ENCODE measurements at regions not wholly inside any gene's neighbourhood (a gene's known extent, or its start where the extent isn't known, plus 50 kb on each side); places are given as distances from the start of the nearest gene placed in this dataset.

GRCh38 chr3:132822266-132822665, 100.1 kb upstream of the NPHP3 start:
- no peaks in the 10 kb centered on the region for H3K4me1 ChIP-seq (ENCODE audit: control insufficient read depth in 1 of 2, insufficient read depth in 2 of 2, low read depth in 1 of 2, low read length in 1 of 2)
- H3F3A ChIP-seq (replicated peaks; ENCODE audit: insufficient read depth): no peaks in the 10 kb centered on the region
- H3K9ac ChIP-seq: no peak overlapping the region
- H3K9me2 ChIP-seq: no peaks in the 10 kb centered on the region
- no peaks in the 10 kb centered on the region for H4K20me1 ChIP-seq (ENCODE audit: insufficient read depth)
- H3K36me3 ChIP-seq (replicated peaks in 1 of 2; ENCODE audit: control insufficient read depth in 1 of 2, insufficient read depth in 2 of 2, low read length in 1 of 2): no peaks in the 10 kb centered on the region
- no peaks in the 10 kb centered on the region for H3K9me3 ChIP-seq
- no peaks in the 10 kb centered on the region for H3K79me2 ChIP-seq (ENCODE audit: insufficient read depth)
- no peak overlapping the region for H2AFZ ChIP-seq (ENCODE audit: low read depth)
- WGBS (ENCODE audit: low lambda C conversion rate): 18% methylated on average over 1 of the region's 1 CpG
- no peak overlapping the region for H3K4me3 ChIP-seq (ENCODE audit: low read depth in 2 of 2, low read length in 1 of 2)
- H3K27ac ChIP-seq (ENCODE audit: low read depth in 2 of 2, low read length in 1 of 2): no peak overlapping the region
- H3K27me3 ChIP-seq (ENCODE audit: insufficient read depth): no peaks in the 10 kb centered on the region; the same call in 1 of the 2 replicates
- DNase-seq: no peak
- ChIA-PET CTCF (no interaction called here), POLR2A (no interaction called here)
- TF ChIP-seq RFX5 (IDR thresholded peaks at IDR 0.05; ENCODE audit: low read length): no peak
- no peak overlapping the region for H3K4me2 ChIP-seq

DNA sequence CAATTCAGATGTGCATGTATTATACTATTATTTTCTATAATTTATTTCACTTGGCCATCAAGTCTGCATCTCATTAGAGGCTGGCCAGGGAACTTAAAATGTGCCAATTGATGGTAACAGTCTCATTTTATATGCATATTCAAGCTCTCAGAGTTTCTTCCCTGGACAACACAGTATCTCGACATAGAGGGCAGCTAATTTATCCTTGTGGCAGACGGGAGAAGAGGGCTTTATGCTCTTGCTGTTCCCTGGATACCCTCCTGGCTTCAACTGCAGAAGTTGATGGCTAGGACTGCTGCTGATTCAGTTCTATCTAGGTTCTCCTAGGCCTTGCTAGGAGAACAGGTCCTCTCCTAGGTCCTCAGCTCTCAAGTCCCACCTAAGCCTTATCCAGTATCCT, 99.1 kb upstream of the NPHP3 start:
- Histone ChIP-seq H3K27me3 (ENCODE audit: insufficient read depth) (no peaks in the 10 kb centered on the region; the same call in 1 of the 2 replicates), H4K20me1 (ENCODE audit: insufficient read depth) (no peaks in the 10 kb centered on the region), H2AFZ (ENCODE audit: low read depth) (no peak overlapping the region), H3K4me3 (ENCODE audit: low read depth in 2 of 2, low read length in 1 of 2) (no peak overlapping the region), H3K4me2 (no peak overlapping the region), H3K79me2 (ENCODE audit: insufficient read depth) (no peaks in the 10 kb centered on the region), H3F3A (replicated peaks; ENCODE audit: insufficient read depth) (no peaks in the 10 kb centered on the region), H3K9ac (no peak overlapping the region), H3K9me2 (no peaks in the 10 kb centered on the region), H3K9me3 (no peaks in the 10 kb centered on the region), H3K27ac (ENCODE audit: low read depth in 2 of 2, low read length in 1 of 2) (no peak overlapping the region), H3K4me1 (ENCODE audit: control insufficient read depth in 1 of 2, insufficient read depth in 2 of 2, low read depth in 1 of 2, low read length in 1 of 2) (no peaks in the 10 kb centered on the region), H3K36me3 (replicated peaks in 1 of 2; ENCODE audit: control insufficient read depth in 1 of 2, insufficient read depth in 2 of 2, low read length in 1 of 2) (no peaks in the 10 kb centered on the region)
- WGBS (ENCODE audit: low lambda C conversion rate): 35% methylated on average over 2 of the region's 2 CpGs
- TF ChIP-seq NFIC (IDR thresholded peaks at IDR 0.05; ENCODE audit: borderline replicate concordance) (no peak), FOXM1 (IDR thresholded peaks at IDR 0.05; ENCODE audit: low read depth) (no peak), FOXJ3 (CRISPR knock-in tag; IDR thresholded peaks at IDR 0.05) (no peak), IRF3 (IDR thresholded peaks at IDR 0.05; ENCODE audit: low read depth, low read length) (no peak)
- TF ChIP-seq, protein P1, sequence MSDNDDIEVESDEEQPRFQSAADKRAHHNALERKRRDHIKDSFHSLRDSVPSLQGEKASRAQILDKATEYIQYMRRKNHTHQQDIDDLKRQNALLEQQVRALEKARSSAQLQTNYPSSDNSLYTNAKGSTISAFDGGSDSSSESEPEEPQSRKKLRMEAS (IDR thresholded peaks at IDR 0.05; ENCODE audit: low read depth): no peak
- POLR2A ChIA-PET: no interaction called here
- DNase-seq: no peak
- CTCF ChIA-PET: interaction anchor here (1.2 kb wide), 1 partner anchor 13 kb away, joined by 3 read pairs; no protein-coding TSS in a partner anchor

DNA sequence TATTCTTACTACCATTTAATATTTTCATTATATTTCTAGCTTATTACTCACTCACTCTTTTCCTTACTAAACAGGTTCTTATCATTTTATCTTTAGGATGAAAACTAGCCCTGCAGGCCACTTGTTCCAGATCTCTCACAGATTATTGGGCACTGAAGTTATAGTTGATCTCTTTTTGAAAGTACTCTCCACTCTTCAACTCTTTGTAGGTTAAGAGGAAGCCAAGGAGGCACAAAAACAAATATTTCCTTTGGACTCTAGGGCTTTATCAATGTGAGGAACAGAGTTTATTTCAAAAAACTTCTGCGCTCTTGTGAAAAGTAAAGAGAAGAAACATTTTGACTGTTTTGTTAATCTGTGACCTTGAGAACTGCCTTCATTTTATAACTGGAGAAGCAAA, 96.0 kb upstream of the NPHP3 start:
- Histone ChIP-seq H4K20me1 (ENCODE audit: insufficient read depth) (no peaks in the 10 kb centered on the region), H3K36me3 (replicated peaks in 1 of 2; ENCODE audit: control insufficient read depth in 1 of 2, insufficient read depth in 2 of 2, low read length in 1 of 2) (no peaks in the 10 kb centered on the region), H3K4me1 (ENCODE audit: control insufficient read depth in 1 of 2, insufficient read depth in 2 of 2, low read depth in 1 of 2, low read length in 1 of 2) (no peaks in the 10 kb centered on the region), H3K4me3 (ENCODE audit: low read depth in 2 of 2, low read length in 1 of 2) (no peak overlapping the region), H3K4me2 (no peak overlapping the region), H3K27me3 (ENCODE audit: insufficient read depth) (no peaks in the 10 kb centered on the region; the same call in 1 of the 2 replicates), H3K9ac (no peak overlapping the region), H3K9me2 (no peaks in the 10 kb centered on the region), H3K79me2 (ENCODE audit: insufficient read depth) (no peaks in the 10 kb centered on the region), H3F3A (replicated peaks; ENCODE audit: insufficient read depth) (no peaks in the 10 kb centered on the region), H2AFZ (ENCODE audit: low read depth) (no peak overlapping the region), H3K27ac (ENCODE audit: low read depth in 2 of 2, low read length in 1 of 2) (no peak overlapping the region), H3K9me3 (no peaks in the 10 kb centered on the region)
- WGBS (ENCODE audit: low lambda C conversion rate): 85% methylated on average over 1 of the region's 1 CpG
- TF ChIP-seq IRF3 (IDR thresholded peaks at IDR 0.05; ENCODE audit: low read depth, low read length) (no peak), RXRA (IDR thresholded peaks at IDR 0.05; ENCODE audit: borderline replicate concordance, low read depth) (no peak), GATA2 (CRISPR knock-in tag; IDR thresholded peaks at IDR 0.05) (no peak), RAD21 (IDR thresholded peaks at IDR 0.05; ENCODE audit: low read length) (no peak), YY1 (IDR thresholded peaks at IDR 0.05; ENCODE audit: low read depth) (no peak), TCF12 (IDR thresholded peaks at IDR 0.05) (no peak)
- DNase-seq: no peak
- CTCF ChIA-PET: no interaction called here
- POLR2A ChIA-PET: no interaction called here
